ENCODE measurements at regions not wholly inside any gene's neighbourhood (a gene's known extent, or its start where the extent isn't known, plus 50 kb on each side); places are given as distances from the start of the nearest gene placed in this dataset.

DNA sequence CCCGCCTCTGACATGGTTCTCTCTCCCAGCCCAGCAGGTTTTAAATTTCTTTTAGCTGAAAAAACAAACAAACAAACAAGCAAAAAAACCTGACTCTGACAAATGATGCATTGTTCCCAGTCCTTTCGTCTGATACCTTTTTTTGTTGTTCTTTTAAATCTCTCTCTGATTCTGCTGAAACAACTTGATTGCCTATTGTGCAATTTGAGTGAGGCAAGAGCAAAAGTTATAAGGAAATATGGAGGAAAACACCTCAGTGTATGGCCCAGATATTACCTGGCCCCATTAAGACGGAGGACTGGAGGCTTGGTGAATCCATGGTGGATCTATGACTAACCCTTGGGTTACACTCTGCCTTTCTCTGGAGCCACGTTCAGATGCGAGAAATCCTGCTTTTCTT lies 164.0 kb downstream of the MELK start:
- no peak overlapping the region for H3K4me3 ChIP-seq
- no peak for DNase-seq
- no peaks in the 10 kb centered on the region for H3K9me3 ChIP-seq
- TF ChIP-seq, protein P1, sequence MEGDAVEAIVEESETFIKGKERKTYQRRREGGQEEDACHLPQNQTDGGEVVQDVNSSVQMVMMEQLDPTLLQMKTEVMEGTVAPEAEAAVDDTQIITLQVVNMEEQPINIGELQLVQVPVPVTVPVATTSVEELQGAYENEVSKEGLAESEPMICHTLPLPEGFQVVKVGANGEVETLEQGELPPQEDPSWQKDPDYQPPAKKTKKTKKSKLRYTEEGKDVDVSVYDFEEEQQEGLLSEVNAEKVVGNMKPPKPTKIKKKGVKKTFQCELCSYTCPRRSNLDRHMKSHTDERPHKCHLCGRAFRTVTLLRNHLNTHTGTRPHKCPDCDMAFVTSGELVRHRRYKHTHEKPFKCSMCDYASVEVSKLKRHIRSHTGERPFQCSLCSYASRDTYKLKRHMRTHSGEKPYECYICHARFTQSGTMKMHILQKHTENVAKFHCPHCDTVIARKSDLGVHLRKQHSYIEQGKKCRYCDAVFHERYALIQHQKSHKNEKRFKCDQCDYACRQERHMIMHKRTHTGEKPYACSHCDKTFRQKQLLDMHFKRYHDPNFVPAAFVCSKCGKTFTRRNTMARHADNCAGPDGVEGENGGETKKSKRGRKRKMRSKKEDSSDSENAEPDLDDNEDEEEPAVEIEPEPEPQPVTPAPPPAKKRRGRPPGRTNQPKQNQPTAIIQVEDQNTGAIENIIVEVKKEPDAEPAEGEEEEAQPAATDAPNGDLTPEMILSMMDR (IDR thresholded peaks at IDR 0.05), result no peak
- H3K27me3 ChIP-seq, result peaks cover 0 to 28% of the 10 kb centered on the region in 2 donors
- H3K4me1 ChIP-seq, result no peaks in the 10 kb centered on the region
- intact Hi-C loops (cut with DNase I; ENCODE audit: low total_unique reads), result no loop called here
- no peak overlapping the region for H3K27ac ChIP-seq
- no peaks in the 10 kb centered on the region for H3K36me3 ChIP-seq

DNA sequence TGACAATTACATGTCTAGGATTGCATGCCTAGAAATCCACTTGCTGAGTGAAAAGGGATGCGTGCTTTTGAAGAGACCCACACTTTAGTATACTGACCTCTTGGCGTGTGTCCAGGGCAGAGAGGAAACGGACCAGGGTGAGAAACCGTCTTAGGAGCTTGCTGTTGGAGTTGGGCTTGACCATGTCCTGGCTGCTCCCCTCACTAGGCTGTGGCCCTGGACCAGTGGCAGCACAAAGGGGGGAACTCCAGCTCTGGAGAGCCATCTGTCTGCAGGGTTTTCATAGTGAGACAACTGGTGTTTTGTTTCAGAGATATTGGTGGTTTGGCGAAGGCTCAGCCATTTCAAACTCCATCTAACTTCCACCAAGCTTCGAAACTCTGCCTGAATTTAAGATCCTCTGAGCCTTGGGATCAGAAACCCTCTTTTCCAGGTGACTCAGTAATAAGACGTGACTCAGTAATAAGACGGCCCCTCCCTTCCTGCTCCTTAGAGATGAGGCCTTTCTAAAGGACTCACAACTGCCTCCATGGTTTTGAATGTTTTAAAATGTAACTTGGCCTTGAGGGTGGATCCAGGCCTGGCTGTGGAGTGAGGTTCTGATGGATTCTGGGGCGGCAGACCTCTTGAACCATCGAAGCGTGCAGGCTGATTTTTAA lies 165.8 kb downstream of the MELK start:
- no peak for DNase-seq
- Histone ChIP-seq H3K27me3 (peaks cover 0 to 40% of the 10 kb centered on the region in 2 donors), H3K36me3 (no peaks in the 10 kb centered on the region), H3K4me3 (no peak overlapping the region), H3K4me1 (no peaks in the 10 kb centered on the region), H3K9me3 (no peaks in the 10 kb centered on the region), H3K27ac (no peak overlapping the region)
- TF ChIP-seq, protein P1 (IDR thresholded peaks at IDR 0.05), result no peak
- intact Hi-C loops (cut with DNase I; ENCODE audit: low total_unique reads), result no loop called here

GRCh38 chr9:36739373-36740116 lies 166.8 kb downstream of the MELK start:
- no peak for DNase-seq
- Histone ChIP-seq H3K36me3 (no peaks in the 10 kb centered on the region), H3K4me1 (no peaks in the 10 kb centered on the region), H3K9me3 (no peaks in the 10 kb centered on the region), H3K4me3 (no peak overlapping the region), H3K27ac (no peak overlapping the region), H3K27me3 (peaks cover 0 to 50% of the 10 kb centered on the region in 2 donors)
- TF ChIP-seq, protein P1 (IDR thresholded peaks at IDR 0.05), result no peak
- intact Hi-C loops (cut with DNase I; ENCODE audit: low total_unique reads), result no loop called here

DNA sequence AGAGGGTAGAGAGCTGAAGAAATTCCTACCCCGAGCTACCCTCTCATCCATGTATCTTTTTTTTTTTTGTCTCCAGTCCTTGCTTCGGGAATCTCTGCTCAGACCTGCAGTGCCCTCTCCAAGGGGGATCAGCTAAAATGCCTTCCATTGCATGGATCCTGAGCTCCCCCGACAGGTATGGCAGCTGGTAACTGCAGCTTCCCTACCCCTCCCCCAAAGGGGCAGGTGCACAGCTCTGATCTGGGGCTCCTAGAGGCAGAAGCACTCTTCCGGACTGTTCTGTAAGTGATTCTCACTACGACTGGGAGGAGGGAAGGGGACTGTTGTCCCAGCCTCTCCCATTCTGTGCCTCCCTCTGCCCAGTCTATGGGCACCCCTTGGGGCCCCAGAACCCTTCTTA lies 169.6 kb downstream of the MELK start:
- no peak overlapping the region for H3K4me3 ChIP-seq
- peaks cover 0 to 62% of the 10 kb centered on the region in 2 donors for H3K27me3 ChIP-seq
- H3K9me3 ChIP-seq, result no peaks in the 10 kb centered on the region
- DNase-seq, result no peak
- intact Hi-C loops (cut with DNase I; ENCODE audit: low total_unique reads), result no loop called here
- TF ChIP-seq, protein P1 (IDR thresholded peaks at IDR 0.05), result no peak
- no peak overlapping the region for H3K27ac ChIP-seq
- no peaks in the 10 kb centered on the region for H3K4me1 ChIP-seq
- no peaks in the 10 kb centered on the region for H3K36me3 ChIP-seq

- DNase-seq, result no peak
- peaks cover 0 to 69% of the 10 kb centered on the region in 2 donors for H3K27me3 ChIP-seq
- intact Hi-C loops (cut with DNase I; ENCODE audit: low total_unique reads), result no loop called here
- no peaks in the 10 kb centered on the region for H3K4me1 ChIP-seq
- no peak overlapping the region for H3K27ac ChIP-seq
- TF ChIP-seq, protein P1 (IDR thresholded peaks at IDR 0.05), result no peak
- no peak overlapping the region for H3K4me3 ChIP-seq
- no peaks in the 10 kb centered on the region for H3K36me3 ChIP-seq
- H3K9me3 ChIP-seq, result no peaks in the 10 kb centered on the region
Observed at GRCh38 chr9:36744678-36745077, 172.0 kb downstream of the MELK start.

Data from tibial artery (tissue), 4 donors.